IMR-90 (cell line): ENCODE measurements at regions not wholly inside any gene's neighbourhood (a gene's known extent, or its start where the extent isn't known, plus 50 kb on each side); places are given as distances from the start of the nearest gene placed in this dataset.

Source experiments
- ATAC-seq: fragments of 200-7000 bp; cut with Tn5 transposase; 2 replicates; pipeline ENCODE4 v1.9.1; 2020; ENCODE audit warnings: low read depth, mild to moderate bottlenecking, moderate library complexity
- BruUV-seq: library from RNA; stranded (reverse); fragments of 400-500 nt; replicated peaks from 2 replicates; lab custom pipeline; 2021; lab: Mats Ljungman, UMichigan
- CTCF ChIA-PET: fragments of 300-600 bp; formaldehyde crosslinking; extraction: SDS; loops from one replicate; lab custom pipeline; 2021; ENCODE audit warnings: antibody characterized with exemption; lab: Yijun Ruan, JAX
- POLR2A ChIA-PET: fragments of 300-600 bp; sonication (Branson Sonifier 250); formaldehyde crosslinking; loops from one replicate; lab custom pipeline; 2022; ENCODE audit warnings: antibody characterized with exemption; ENCODE audit not compliant: unreplicated experiment; lab: Charles Lee
- DNase-seq: peaks from one replicate; pipeline ENCODE4 v3.0.0; 2013
- H2AFZ ChIP-seq: replicated peaks from 2 replicates; pipeline ENCODE3; 2013; ENCODE audit warnings: low read length, mild to moderate bottlenecking; ENCODE audit not compliant: poor library complexity
- H2AK5ac ChIP-seq: 2 replicates; pipeline ENCODE4 v1.6.1; 2013; ENCODE audit warnings: low read depth, low read length, inconsistent platforms
- H2AK9ac ChIP-seq: replicated peaks from 2 replicates; pipeline ENCODE3; 2013; ENCODE audit warnings: mild to moderate bottlenecking, low read depth, low read length, moderate library complexity; ENCODE audit not compliant: poor library complexity
- H2BK120ac ChIP-seq: 2 replicates; pipeline ENCODE4 v1.6.1; 2013; ENCODE audit warnings: low read depth, low read length, inconsistent platforms
- H2BK15ac ChIP-seq: 3 replicates; pipeline ENCODE4 v1.6.1; 2013; ENCODE audit warnings: low read depth, low read length, inconsistent platforms
- H2BK20ac ChIP-seq: 2 replicates; pipeline ENCODE4 v1.6.1; 2013; ENCODE audit warnings: low read depth, mild to moderate bottlenecking, inconsistent platforms, low read length, moderate library complexity
- H2BK5ac ChIP-seq: 2 replicates; pipeline ENCODE4 v1.6.1; 2013; ENCODE audit warnings: mild to moderate bottlenecking, low read depth, low read length, inconsistent platforms; ENCODE audit not compliant: poor library complexity, severe bottlenecking
- H3K14ac ChIP-seq: replicated peaks from 2 replicates; pipeline ENCODE4 v1.6.1; 2013; ENCODE audit warnings: low read depth, low read length, inconsistent platforms
- H3K18ac ChIP-seq: 2 replicates; pipeline ENCODE4 v1.6.1; 2013; ENCODE audit warnings: low read depth, low read length, control low read depth
- H3K23ac ChIP-seq: 2 replicates; pipeline ENCODE4 v1.6.1; 2013; ENCODE audit warnings: low read depth, low read length, inconsistent platforms
- H3K27ac ChIP-seq: 2 replicates; pipeline ENCODE4 v1.5.1; 2013; ENCODE audit warnings: mild to moderate bottlenecking, control low read depth, low read length; ENCODE audit not compliant: insufficient read depth
- H3K27me3 ChIP-seq: 2 replicates; pipeline ENCODE4 v1.6.1; 2013; ENCODE audit warnings: low read length; ENCODE audit not compliant: control insufficient read depth, insufficient read depth
- H3K36me3 ChIP-seq: 2 replicates; pipeline ENCODE4 v1.6.1; 2013; ENCODE audit warnings: low read length, mixed read lengths; ENCODE audit not compliant: control insufficient read depth, insufficient read depth
- H3K4ac ChIP-seq: 2 replicates; pipeline ENCODE4 v1.6.1; 2013; ENCODE audit warnings: low read depth, low read length, inconsistent platforms
- H3K4me1 ChIP-seq: 2 replicates; pipeline ENCODE4 v1.6.1; 2013; ENCODE audit warnings: low read length, mixed read lengths; ENCODE audit not compliant: control insufficient read depth, insufficient read depth
- H3K4me2 ChIP-seq: 2 replicates; pipeline ENCODE4 v1.6.1; 2013; ENCODE audit warnings: low read depth, mild to moderate bottlenecking, control low read depth, low read length, moderate library complexity
- H3K4me3 ChIP-seq: 2 replicates; pipeline ENCODE4 v1.5.1; 2013; ENCODE audit warnings: low read depth, mild to moderate bottlenecking, control low read depth, low read length, moderate library complexity; ENCODE audit not compliant: insufficient read depth
- H3K56ac ChIP-seq: 2 replicates; pipeline ENCODE4 v1.6.1; 2013; ENCODE audit warnings: low read length, inconsistent platforms; ENCODE audit not compliant: insufficient read depth; ENCODE audit errors: extremely low read depth
- H3K79me1 ChIP-seq, 2 experiments: 2 replicates each; pipeline ENCODE4 v1.6.1; 2013; ENCODE audit warnings: low read length in 2 of 2, inconsistent platforms in 1 of 2, low read depth in 1 of 2
- H3K9ac ChIP-seq: 2 replicates; pipeline ENCODE4 v1.6.1; 2013; ENCODE audit warnings: low read depth, low read length, control low read depth
- H3K9me1 ChIP-seq: 2 replicates; pipeline ENCODE4 v1.6.1; 2013; ENCODE audit warnings: low read length, inconsistent platforms; ENCODE audit not compliant: insufficient read depth
- H3K9me3 ChIP-seq: 2 replicates; pipeline ENCODE4 v1.6.1; 2013; ENCODE audit warnings: low read length; ENCODE audit not compliant: control insufficient read depth, insufficient read depth
- H4K20me1 ChIP-seq: 2 replicates; pipeline ENCODE4 v1.6.1; 2013; ENCODE audit warnings: low read length, inconsistent platforms; ENCODE audit not compliant: insufficient read depth
- H4K5ac ChIP-seq: 2 replicates; pipeline ENCODE4 v1.6.1; 2013; ENCODE audit warnings: mild to moderate bottlenecking, low read depth, low read length, control low read depth
- H4K8ac ChIP-seq, 2 experiments: 2 replicates each; pipeline ENCODE4 v1.6.1; 2013; ENCODE audit warnings: low read depth in 2 of 2, low read length in 2 of 2, control low read depth in 1 of 2, inconsistent platforms in 1 of 2
- H4K91ac ChIP-seq: 2 replicates; pipeline ENCODE4 v1.6.1; 2013; ENCODE audit warnings: low read depth, low read length, inconsistent platforms; ENCODE audit not compliant: insufficient read depth
- BHLHE40 ChIP-seq: fragments of 150-350 bp; IDR thresholded peaks from 2 replicates; pipeline ENCODE4 v1.6.1; 2016; ENCODE audit warnings: mild to moderate bottlenecking, low read depth, low read length
- CEBPB ChIP-seq: IDR thresholded peaks from 2 replicates; pipeline ENCODE4 v1.6.1; 2012; ENCODE audit warnings: low read depth, low read length, improper control_type of control experiment
- FOS ChIP-seq: fragments of 150-350 bp; IDR thresholded peaks from 2 replicates; pipeline ENCODE4 v1.6.1; 2016; ENCODE audit warnings: low read depth, low read length
- MAFK ChIP-seq: IDR thresholded peaks from 2 replicates; pipeline ENCODE4 v1.6.1; 2012; ENCODE audit warnings: low read depth, low read length, improper control_type of control experiment
- MAZ ChIP-seq: IDR thresholded peaks from 2 replicates; pipeline ENCODE4 v1.6.1; 2012; ENCODE audit warnings: low read depth, mild to moderate bottlenecking, low read length, improper control_type of control experiment, moderate library complexity, borderline replicate concordance
- MXI1 ChIP-seq: IDR thresholded peaks from 2 replicates; pipeline ENCODE4 v1.6.1; 2012; ENCODE audit warnings: low read depth, mild to moderate bottlenecking, low read length, moderate library complexity, borderline replicate concordance
- NFE2L2 ChIP-seq: fragments of 150-350 bp; IDR thresholded peaks from 2 replicates; pipeline ENCODE4 v1.6.1; 2016; ENCODE audit warnings: low read depth, mild to moderate bottlenecking, low read length
- POLR2A ChIP-seq: IDR thresholded peaks from 2 replicates; pipeline ENCODE4 v1.6.1; 2012; ENCODE audit warnings: mild to moderate bottlenecking, low read depth, low read length
- RAD21 ChIP-seq: IDR thresholded peaks from 2 replicates; pipeline ENCODE4 v1.6.1; 2012; ENCODE audit warnings: low read length, improper control_type of control experiment
- RCOR1 ChIP-seq: IDR thresholded peaks from 2 replicates; pipeline ENCODE4 v1.6.1; 2012; ENCODE audit warnings: mild to moderate bottlenecking, low read length, improper control_type of control experiment; ENCODE audit not compliant: insufficient replicate concordance
- WGBS, 2 experiments: methylation state at CpG; one replicate each; pipeline versions ENCODE4 v1.1.5 to v1.1.7; 2013; ENCODE audit warnings: missing lambda C conversion rate in 2 of 2; ENCODE audit not compliant: insufficient read length in 1 of 2; ENCODE audit errors: extremely low coverage in 2 of 2; 5-methylcytosine and 5-hydroxymethylcytosine counted together
- dilution Hi-C: fragments of 300-500 bp; cut with HindIII; formaldehyde crosslinking; loops from one replicate; pipeline ENCODE4 v1.14.3; 2018; ENCODE audit warnings: low sequenced_read_pairs; ENCODE audit not compliant: unreplicated experiment
- in situ Hi-C: fragments of 300-500 bp; cut with MboI; formaldehyde crosslinking; loops from 3 replicates; pipeline ENCODE4 v1.14.3; 2019; ENCODE audit warnings: low sequenced_read_pairs, inconsistent platforms, mixed read lengths
- intact Hi-C: fragments of 100-400 bp; cut with micrococcal nuclease; formaldehyde crosslinking; loops from 2 replicates; pipeline ENCODE4 v1.10.0; 2022
- TF ChIP-seq, protein P1 (sequence below): fragments of 150-350 bp; IDR thresholded peaks from 2 replicates; pipeline ENCODE4 v1.6.1; 2016; ENCODE audit warnings: low read depth, mild to moderate bottlenecking, low read length, moderate library complexity, borderline replicate concordance

DNA sequence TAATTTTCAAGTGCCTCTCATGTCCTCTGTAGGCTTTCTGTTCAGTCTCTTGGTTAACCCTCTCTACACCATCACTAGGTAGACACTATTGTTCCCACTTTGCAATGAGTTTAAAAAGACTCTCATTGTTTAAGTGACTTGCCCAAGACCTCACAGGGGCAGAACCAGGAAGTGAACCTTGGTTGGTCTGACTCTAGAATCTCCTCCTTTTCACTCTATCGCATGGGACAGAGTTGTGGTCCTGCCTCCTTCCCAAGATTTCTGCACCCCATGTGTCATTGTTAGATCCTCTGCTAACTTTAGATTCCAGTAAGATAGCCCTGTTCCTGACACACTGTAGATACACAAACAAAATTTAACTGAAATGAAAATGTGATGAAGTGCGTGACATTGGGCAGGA is 481.7 kb upstream of the USP24 start:
- DNase-seq (peak; percentile 32), ATAC-seq (peak; percentile 4; the same call in 1 of the 2 replicates)
- peak overlapping the region; percentile 98 for H3K4ac ChIP-seq
- no peak overlapping the region for H3K4me2 ChIP-seq
- H3K18ac ChIP-seq, result peak overlapping the region; percentile 95
- H3K27me3 ChIP-seq, result no peaks in the 10 kb centered on the region
- peak overlapping the region; percentile 83 for H3K27ac ChIP-seq
- peak overlapping the region; percentile 48 for H2AK9ac ChIP-seq
- H4K8ac ChIP-seq, result peak overlapping the region; percentile 93
- no CpG with 5 or more reads among the region's 2 CpGs for WGBS, 2 experiments
- peak overlapping the region; percentile 3; the same call in 1 of the 2 replicates for H3K9ac ChIP-seq
- H2BK20ac ChIP-seq, result peak overlapping the region; percentile 100
- H3K9me1 ChIP-seq, result peaks cover 24% of the 10 kb centered on the region
- H2AFZ ChIP-seq, result no peak overlapping the region
- POLR2A ChIA-PET, result interaction anchor here (0.8 kb wide), 1 partner anchor 22 kb away, joined by 3 read pairs; no protein-coding TSS in a partner anchor
- no peaks in the 10 kb centered on the region for H4K20me1 ChIP-seq
- H4K91ac ChIP-seq, result peak overlapping the region; percentile 99
- CTCF ChIA-PET, result no interaction called here
- H3K23ac ChIP-seq, result peak overlapping the region; percentile 96
- H4K5ac ChIP-seq, result peak overlapping the region; percentile 27
- H3K4me1 ChIP-seq, result peaks cover 34% of the 10 kb centered on the region
- H3K14ac ChIP-seq, result peak overlapping the region; percentile 91
- TF ChIP-seq RCOR1 (no peak), MAFK (no peak), CEBPB (no peak), RAD21 (no peak), BHLHE40 (no peak), MAZ (no peak), MXI1 (no peak), NFE2L2 (no peak), FOS (no peak), POLR2A (no peak)
- TF ChIP-seq, protein P1, sequence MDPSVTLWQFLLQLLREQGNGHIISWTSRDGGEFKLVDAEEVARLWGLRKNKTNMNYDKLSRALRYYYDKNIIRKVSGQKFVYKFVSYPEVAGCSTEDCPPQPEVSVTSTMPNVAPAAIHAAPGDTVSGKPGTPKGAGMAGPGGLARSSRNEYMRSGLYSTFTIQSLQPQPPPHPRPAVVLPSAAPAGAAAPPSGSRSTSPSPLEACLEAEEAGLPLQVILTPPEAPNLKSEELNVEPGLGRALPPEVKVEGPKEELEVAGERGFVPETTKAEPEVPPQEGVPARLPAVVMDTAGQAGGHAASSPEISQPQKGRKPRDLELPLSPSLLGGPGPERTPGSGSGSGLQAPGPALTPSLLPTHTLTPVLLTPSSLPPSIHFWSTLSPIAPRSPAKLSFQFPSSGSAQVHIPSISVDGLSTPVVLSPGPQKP, result no peak
- intact Hi-C loops, result no loop called here
- peak overlapping the region; percentile 84 for H2BK5ac ChIP-seq
- in situ Hi-C loops, result no loop called here
- no peaks in the 10 kb centered on the region for H3K9me3 ChIP-seq
- dilution Hi-C loops, result no loop called here
- peak overlapping the region; percentile 95 for H3K56ac ChIP-seq
- peak overlapping the region; percentile 99 for H2BK120ac ChIP-seq
- no peaks in the 10 kb centered on the region for H3K36me3 ChIP-seq
- H3K4me3 ChIP-seq, result no peak overlapping the region
- peak overlapping the region; percentile 73 for H2BK15ac ChIP-seq
- H3K79me1 ChIP-seq, result no peaks in the 10 kb centered on the region
- no TSS peak for BruUV-seq
- peak overlapping the region; percentile 96 for H2AK5ac ChIP-seq
